Lung (tissue), 11 donors: ENCODE measurements at regions not wholly inside any gene's neighbourhood (a gene's known extent, or its start where the extent isn't known, plus 50 kb on each side); places are given as distances from the start of the nearest gene placed in this dataset.

Experiments used
- ATAC-seq: fragments of 200-7000 bp; cut with Tn5 transposase; one replicate; pipeline ENCODE4 v1.9.1; 2020; ENCODE audit warnings: moderate number of reproducible peaks; ENCODE audit not compliant: insufficient read depth, low FRiP score
- DNase-seq, 3 donors: peaks; one replicate each; pipeline ENCODE4 v3.0.0-alpha.2; 2013 to 2017
- H3K27ac ChIP-seq, 2 donors: one replicate each; pipeline ENCODE4 v1.5.1; 2013; ENCODE audit warnings: mild to moderate bottlenecking in 2 of 2, moderate library complexity in 2 of 2, control low read depth in 1 of 2, inconsistent platforms in 1 of 2, low read depth in 1 of 2, low read length in 1 of 2
- H3K27me3 ChIP-seq, 3 donors: one replicate each; pipeline ENCODE4 v1.5.1; 2013; ENCODE audit warnings: low read length in 2 of 3; ENCODE audit not compliant: control insufficient read depth in 3 of 3, insufficient read depth in 3 of 3
- H3K36me3 ChIP-seq, 4 donors: one replicate each; pipeline ENCODE4 v1.5.1; 2013; ENCODE audit warnings: low read length in 4 of 4, mild to moderate bottlenecking in 1 of 4, moderate library complexity in 1 of 4; ENCODE audit not compliant: control insufficient read depth in 4 of 4, insufficient read depth in 4 of 4
- H3K4me1 ChIP-seq, 5 donors: one replicate each; pipeline ENCODE4 v1.5.1; 2013; ENCODE audit warnings: low read length in 5 of 5, mild to moderate bottlenecking in 2 of 5, moderate library complexity in 1 of 5; ENCODE audit not compliant: control insufficient read depth in 5 of 5, insufficient read depth in 5 of 5
- H3K4me3 ChIP-seq: one replicate; pipeline ENCODE4 v1.5.1; 2013; ENCODE audit warnings: mild to moderate bottlenecking, control low read depth, moderate library complexity
- H3K9ac ChIP-seq, 2 donors: one replicate each; pipeline ENCODE4 v1.5.1; 2013; ENCODE audit warnings: low read length in 2 of 2, control low read depth in 1 of 2; ENCODE audit not compliant: insufficient read depth in 1 of 2
- H3K9me3 ChIP-seq, 4 donors: one replicate each; pipeline ENCODE4 v1.5.1; 2013; ENCODE audit warnings: low read length in 3 of 4, mild to moderate bottlenecking in 1 of 4, moderate library complexity in 1 of 4; ENCODE audit not compliant: control insufficient read depth in 4 of 4, insufficient read depth in 3 of 4
- CTCF ChIP-seq: IDR thresholded peaks from 2 replicates; pipeline ENCODE4 v1.5.1; 2012; ENCODE audit warnings: mild to moderate bottlenecking; ENCODE audit errors: control extremely low read depth, extremely low read depth
- WGBS, 2 donors: extraction: QIAGEN DNeasy Blood & Tissue Kit; methylation state at CpG; one replicate each; pipeline ENCODE4 v1.1.7; 2013; 5-methylcytosine and 5-hydroxymethylcytosine counted together
- donor health status: control.
- donor health status: control.
- donor health status: Bipolar disorder and iron deficiency.
- donor health status: healthy.
- donor health status: DM: yes; HTN: yes; CAD: no.

- no peaks in the 10 kb centered on the region for H3K27me3 ChIP-seq
- no peak overlapping the region for H3K27ac ChIP-seq
- DNase-seq (no peak), ATAC-seq (no peak)
- no peak overlapping the region for H3K4me3 ChIP-seq
- H3K36me3 ChIP-seq, result no peaks in the 10 kb centered on the region
- no peaks in the 10 kb centered on the region for H3K4me1 ChIP-seq
- TF ChIP-seq CTCF, result no peak
- 91 to 93% methylated on average over 3 of the region's 3 CpGs for WGBS, 2 donors
- no peak overlapping the region for H3K9ac ChIP-seq
- H3K9me3 ChIP-seq, result peaks cover 0 to 4% (median 0%) of the 10 kb centered on the region in 4 donors
Measured at GRCh38 chr9:126248680-126249079, 77.9 kb upstream of the MVB12B start.

GRCh38 chr9:126261584-126262356 is 64.9 kb upstream of the MVB12B start:
- DNase-seq (peak in 1 of 3 donors; percentile 8), ATAC-seq (no peak)
- Histone ChIP-seq H3K9me3 (no peaks in the 10 kb centered on the region), H3K4me3 (no peak overlapping the region), H3K27ac (no peak overlapping the region), H3K9ac (no peak overlapping the region), H3K27me3 (peaks cover 0 to 20% (median 8%) of the 10 kb centered on the region in 3 donors), H3K36me3 (no peaks in the 10 kb centered on the region), H3K4me1 (no peaks in the 10 kb centered on the region)
- TF ChIP-seq CTCF, result no peak
- WGBS, 2 donors, result 60 to 64% methylated on average over 14 of the region's 14 CpGs

- TF ChIP-seq CTCF, result no peak
- H3K9me3 ChIP-seq, result no peaks in the 10 kb centered on the region
- DNase-seq (no peak), ATAC-seq (no peak)
- no peaks in the 10 kb centered on the region for H3K36me3 ChIP-seq
- no peak overlapping the region for H3K9ac ChIP-seq
- no peak overlapping the region for H3K4me3 ChIP-seq
- H3K27ac ChIP-seq, result no peak overlapping the region
- no peaks in the 10 kb centered on the region for H3K4me1 ChIP-seq
- peaks cover under 1 to 20% (median 8%) of the 10 kb centered on the region in 3 donors for H3K27me3 ChIP-seq
Measured at GRCh38 chr9:126262738-126263137, 63.9 kb upstream of the MVB12B start.
